HCT116 (cell line): ENCODE measurements at regions not wholly inside any gene's neighbourhood (a gene's known extent, or its start where the extent isn't known, plus 50 kb on each side); places are given as distances from the start of the nearest gene placed in this dataset.

ENCODE experiments used
- ATAC-seq: fragments of 200-7000 bp; cut with Tn5 transposase; 2 replicates; pipeline ENCODE4 v1.9.1; 2020; ENCODE audit warnings: mild to moderate bottlenecking, moderate library complexity
- BruUV-seq: library from RNA; stranded (reverse); fragments of 400-500 nt; replicated peaks from 2 replicates; lab custom pipeline; 2021; lab: Mats Ljungman, UMichigan
- CTCF ChIA-PET: fragments of 300-600 bp; sonication (Branson Sonifier 250); formaldehyde crosslinking; loops from one replicate; lab custom pipeline; 2021; ENCODE audit warnings: antibody characterized with exemption; lab: Charles Lee
- POLR2A ChIA-PET: fragments of 300-600, 350-600 bp; sonication (Branson Sonifier 250); formaldehyde crosslinking; loops from one replicate; lab custom pipeline; 2021; ENCODE audit warnings: antibody characterized with exemption; lab: Charles Lee
- RAD21 ChIA-PET, 2 experiments: fragments of 300-600 bp; sonication (Branson Sonifier 250); formaldehyde crosslinking; loops; one replicate each; lab custom pipeline; 2023; ENCODE audit warnings: low total read pairs in 2 of 2; ENCODE audit not compliant: uncharacterized antibody in 2 of 2, unreplicated experiment in 2 of 2, low non-redundant PET in 1 of 2; lab: Charles Lee
- DNase-seq: peaks from one replicate; pipeline ENCODE4 v3.0.0-alpha.2; 2010; ENCODE audit warnings: low read depth, low spot score
- H2AFZ ChIP-seq: fragments of 200-600 bp; shearing (Covaris generic), sonication (generic); 2 replicates; pipeline ENCODE4 v1.6.1; 2017; ENCODE audit warnings: low read depth, mixed run types, mixed read lengths, antibody characterized with exemption, low read length; ENCODE audit not compliant: poor library complexity, severe bottlenecking
- H3K27ac ChIP-seq: 2 replicates; pipeline ENCODE4 v1.5.1; 2012; ENCODE audit warnings: low read depth, low read length
- H3K27me3 ChIP-seq: fragments of 200-600 bp; sonication (generic); 2 replicates; pipeline ENCODE4 v1.6.1; 2016; ENCODE audit warnings: mixed run types, low read length, mixed read lengths; ENCODE audit not compliant: insufficient read depth
- H3K36me3 ChIP-seq, 2 experiments: fragments of 200-500 bp in 1 of 2; fragments of 200-600 bp in 1 of 2; sonication (Bioruptor generic) in 1 of 2; sonication (generic) in 1 of 2; 2 replicates each; pipeline versions ENCODE4 v1.5.1 to v1.6.1; 2014 to 2016; ENCODE audit warnings: low read length in 2 of 2, inconsistent platforms in 1 of 2, mixed read lengths in 1 of 2, mixed run types in 1 of 2; ENCODE audit not compliant: insufficient read depth in 2 of 2, control insufficient read depth in 1 of 2
- H3K4me1 ChIP-seq, 2 experiments: fragments of 200-600 bp in 1 of 2; sonication (generic) in 1 of 2; 2 replicates each; pipeline versions ENCODE4 v1.5.1 to v1.6.1; 2012 to 2017; ENCODE audit warnings: low read length in 2 of 2, inconsistent platforms in 1 of 2, mild to moderate bottlenecking in 1 of 2, mixed read lengths in 1 of 2, mixed run types in 1 of 2, moderate library complexity in 1 of 2; ENCODE audit not compliant: insufficient read depth in 2 of 2, control insufficient read depth in 1 of 2
- H3K4me2 ChIP-seq: fragments of 200-600 bp; sonication (generic); 2 replicates; pipeline ENCODE4 v1.6.1; 2017; ENCODE audit warnings: mixed run types, low read length, mixed read lengths
- H3K4me3 ChIP-seq, 2 experiments: fragments of 200-600 bp in 1 of 2; sonication (generic) in 1 of 2; replicated peaks in 1 of 2; 2 replicates each; pipeline ENCODE4 v1.5.1; 2011 to 2016; ENCODE audit warnings: low read length in 2 of 2, control low read depth in 1 of 2, low read depth in 1 of 2, mild to moderate bottlenecking in 1 of 2, mixed read lengths in 1 of 2, mixed run types in 1 of 2
- H3K79me2 ChIP-seq: fragments of 200-600 bp; sonication (generic); 2 replicates; pipeline ENCODE4 v1.6.1; 2017; ENCODE audit warnings: mild to moderate bottlenecking, mixed run types, low read length, moderate library complexity, mixed read lengths; ENCODE audit not compliant: insufficient read depth
- H3K9ac ChIP-seq: fragments of 200-600 bp; sonication (generic); 2 replicates; pipeline ENCODE4 v1.6.1; 2016; ENCODE audit warnings: low read length, mixed read lengths
- H3K9me2 ChIP-seq: fragments of 200-600 bp; sonication (generic), shearing (Covaris generic); 2 replicates; pipeline ENCODE4 v1.6.1; 2017; ENCODE audit warnings: mixed run types, mild to moderate bottlenecking, moderate library complexity; ENCODE audit not compliant: insufficient read depth
- H3K9me3 ChIP-seq, 2 experiments: fragments of 200-500 bp in 1 of 2; fragments of 200-600 bp in 1 of 2; sonication (Bioruptor generic) in 1 of 2; sonication (generic) in 1 of 2; 2 replicates each; pipeline ENCODE4 v1.6.1; 2014 to 2017; ENCODE audit warnings: low read length in 2 of 2, mixed read lengths in 2 of 2, inconsistent platforms in 1 of 2, low read depth in 1 of 2, mild to moderate bottlenecking in 1 of 2, mixed run types in 1 of 2, moderate library complexity in 1 of 2; ENCODE audit not compliant: control insufficient read depth in 1 of 2, insufficient read depth in 1 of 2
- H4K20me1 ChIP-seq: fragments of 200-600 bp; sonication (generic), shearing (Covaris generic); 2 replicates; pipeline ENCODE4 v1.6.1; 2017; ENCODE audit warnings: mixed run types, mild to moderate bottlenecking, moderate library complexity; ENCODE audit not compliant: insufficient read depth
- CBX3 ChIP-seq: IDR thresholded peaks from 2 replicates; pipeline ENCODE4 v1.6.1; 2012; ENCODE audit warnings: low read depth
- CEBPB ChIP-seq: IDR thresholded peaks from 2 replicates; pipeline ENCODE4 v1.6.1; 2012; ENCODE audit warnings: low read depth
- ELF1 ChIP-seq: IDR thresholded peaks from 2 replicates; pipeline ENCODE4 v1.6.1; 2012; ENCODE audit warnings: low read depth, borderline replicate concordance
- EZH2 ChIP-seq: fragments of 200-600 bp; sonication (generic); IDR thresholded peaks from 2 replicates; pipeline ENCODE4 v1.6.1; 2017; ENCODE audit warnings: antibody characterized with exemption, mixed run types
- EZH2phosphoT487 ChIP-seq: fragments of 200-600 bp; IDR thresholded peaks from 2 replicates; pipeline ENCODE4 v1.6.1; 2018; ENCODE audit warnings: antibody characterized with exemption, borderline replicate concordance
- FOSL1 ChIP-seq: IDR thresholded peaks from 2 replicates; pipeline ENCODE4 v1.6.1; 2012; ENCODE audit warnings: low read depth
- JUND ChIP-seq: IDR thresholded peaks from 2 replicates; pipeline ENCODE4 v1.6.1; 2012
- POLR2A ChIP-seq: IDR thresholded peaks from 2 replicates; pipeline ENCODE4 v1.7.0; 2011; ENCODE audit warnings: borderline replicate concordance; ENCODE audit not compliant: insufficient read depth, insufficient read length; ENCODE audit errors: extremely low read depth
- POLR2AphosphoS5 ChIP-seq: IDR thresholded peaks from 2 replicates; pipeline ENCODE4 v1.6.1; 2011; ENCODE audit warnings: mild to moderate bottlenecking, low read depth, low read length, moderate library complexity
- RAD21 ChIP-seq: IDR thresholded peaks from 2 replicates; pipeline ENCODE4 v1.6.1; 2012; ENCODE audit warnings: low read depth, mild to moderate bottlenecking
- SIN3A ChIP-seq: IDR thresholded peaks from 2 replicates; pipeline ENCODE4 v1.6.1; 2012; ENCODE audit warnings: low read depth
- SRF ChIP-seq: IDR thresholded peaks from 2 replicates; pipeline ENCODE4 v1.6.1; 2012; ENCODE audit warnings: low read depth
- TCF7L2 ChIP-seq: IDR thresholded peaks from 2 replicates; pipeline ENCODE4 v1.7.0; 2011; ENCODE audit warnings: borderline replicate concordance, inconsistent platforms; ENCODE audit not compliant: insufficient read depth, insufficient read length; ENCODE audit errors: extremely low read depth
- YY1 ChIP-seq: IDR thresholded peaks from 2 replicates; pipeline ENCODE4 v1.6.1; 2011; ENCODE audit warnings: low read length, low read depth, moderate library complexity, mild to moderate bottlenecking; ENCODE audit not compliant: insufficient replicate concordance; ENCODE audit errors: extremely low read depth
- ZNF274 ChIP-seq: fragments of 200-500 bp; sonication (Bioruptor generic); IDR thresholded peaks from 2 replicates; pipeline ENCODE4 v1.6.1; 2014; ENCODE audit warnings: mild to moderate bottlenecking, low read depth, low read length, inconsistent platforms
- intact Hi-C: fragments of 100-400 bp; cut with micrococcal nuclease; formaldehyde crosslinking; loops from 2 replicates; pipeline ENCODE4 v1.10.0; 2022
- TF ChIP-seq, protein P1 (sequence below): IDR thresholded peaks from 2 replicates; pipeline ENCODE4 v1.6.1; 2012
- TF ChIP-seq, protein P2 (sequence below): IDR thresholded peaks from 2 replicates; pipeline ENCODE4 v1.6.1; 2012
- TF ChIP-seq, protein P3 (sequence below): IDR thresholded peaks from 2 replicates; pipeline ENCODE4 v1.6.1; 2011; ENCODE audit warnings: mild to moderate bottlenecking, low read length, moderate library complexity; ENCODE audit not compliant: insufficient replicate concordance; ENCODE audit errors: extremely low read depth
- TF ChIP-seq, protein P4 (sequence below): IDR thresholded peaks from 2 replicates; pipeline ENCODE4 v1.6.1; 2012; ENCODE audit warnings: low read depth

DNA sequence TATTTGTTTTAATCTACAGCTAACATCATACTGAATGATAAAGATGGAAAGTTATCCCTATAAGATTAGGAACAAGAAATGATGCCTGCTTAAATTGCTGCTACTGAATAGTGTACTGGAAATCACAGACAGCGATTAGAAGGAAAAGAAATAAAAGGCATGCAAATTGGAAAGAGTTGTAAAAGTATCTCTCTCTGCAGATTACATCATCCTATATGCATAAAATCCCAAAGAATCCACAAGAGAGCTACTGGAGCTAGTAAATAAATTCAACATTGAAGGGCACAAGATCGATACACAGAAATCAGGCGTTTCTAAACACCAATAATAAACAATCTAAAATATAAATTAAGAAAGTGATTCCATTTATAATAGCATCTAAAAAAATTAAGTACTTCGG lies 75.3 kb upstream of the SIMC1 start:
- Histone ChIP-seq H3K4me1 (peaks cover 0 to 5% of the 10 kb centered on the region in 2 experiments; a peak in 1 of 4 replicates), H4K20me1 (no peaks in the 10 kb centered on the region)
- no peak for ATAC-seq
- TF ChIP-seq EZH2 (no peak), POLR2AphosphoS5 (no peak), FOSL1 (no peak), YY1 (no peak), RAD21 (no peak), SRF (no peak), POLR2A (no peak), TCF7L2 (no peak), EZH2phosphoT487 (no peak), CEBPB (no peak), SIN3A (no peak), ZNF274 (no peak), ELF1 (no peak), CBX3 (no peak), JUND (no peak)
- TF ChIP-seq, protein P1, sequence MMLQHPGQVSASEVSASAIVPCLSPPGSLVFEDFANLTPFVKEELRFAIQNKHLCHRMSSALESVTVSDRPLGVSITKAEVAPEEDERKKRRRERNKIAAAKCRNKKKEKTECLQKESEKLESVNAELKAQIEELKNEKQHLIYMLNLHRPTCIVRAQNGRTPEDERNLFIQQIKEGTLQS, result no peak
- TF ChIP-seq, protein P2, sequence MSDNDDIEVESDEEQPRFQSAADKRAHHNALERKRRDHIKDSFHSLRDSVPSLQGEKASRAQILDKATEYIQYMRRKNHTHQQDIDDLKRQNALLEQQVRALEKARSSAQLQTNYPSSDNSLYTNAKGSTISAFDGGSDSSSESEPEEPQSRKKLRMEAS, result no peak
- TF ChIP-seq, protein P3, sequence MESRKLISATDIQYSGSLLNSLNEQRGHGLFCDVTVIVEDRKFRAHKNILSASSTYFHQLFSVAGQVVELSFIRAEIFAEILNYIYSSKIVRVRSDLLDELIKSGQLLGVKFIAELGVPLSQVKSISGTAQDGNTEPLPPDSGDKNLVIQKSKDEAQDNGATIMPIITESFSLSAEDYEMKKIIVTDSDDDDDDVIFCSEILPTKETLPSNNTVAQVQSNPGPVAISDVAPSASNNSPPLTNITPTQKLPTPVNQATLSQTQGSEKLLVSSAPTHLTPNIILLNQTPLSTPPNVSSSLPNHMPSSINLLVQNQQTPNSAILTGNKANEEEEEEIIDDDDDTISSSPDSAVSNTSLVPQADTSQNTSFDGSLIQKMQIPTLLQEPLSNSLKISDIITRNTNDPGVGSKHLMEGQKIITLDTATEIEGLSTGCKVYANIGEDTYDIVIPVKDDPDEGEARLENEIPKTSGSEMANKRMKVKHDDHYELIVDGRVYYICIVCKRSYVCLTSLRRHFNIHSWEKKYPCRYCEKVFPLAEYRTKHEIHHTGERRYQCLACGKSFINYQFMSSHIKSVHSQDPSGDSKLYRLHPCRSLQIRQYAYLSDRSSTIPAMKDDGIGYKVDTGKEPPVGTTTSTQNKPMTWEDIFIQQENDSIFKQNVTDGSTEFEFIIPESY, result no peak
- TF ChIP-seq, protein P4, sequence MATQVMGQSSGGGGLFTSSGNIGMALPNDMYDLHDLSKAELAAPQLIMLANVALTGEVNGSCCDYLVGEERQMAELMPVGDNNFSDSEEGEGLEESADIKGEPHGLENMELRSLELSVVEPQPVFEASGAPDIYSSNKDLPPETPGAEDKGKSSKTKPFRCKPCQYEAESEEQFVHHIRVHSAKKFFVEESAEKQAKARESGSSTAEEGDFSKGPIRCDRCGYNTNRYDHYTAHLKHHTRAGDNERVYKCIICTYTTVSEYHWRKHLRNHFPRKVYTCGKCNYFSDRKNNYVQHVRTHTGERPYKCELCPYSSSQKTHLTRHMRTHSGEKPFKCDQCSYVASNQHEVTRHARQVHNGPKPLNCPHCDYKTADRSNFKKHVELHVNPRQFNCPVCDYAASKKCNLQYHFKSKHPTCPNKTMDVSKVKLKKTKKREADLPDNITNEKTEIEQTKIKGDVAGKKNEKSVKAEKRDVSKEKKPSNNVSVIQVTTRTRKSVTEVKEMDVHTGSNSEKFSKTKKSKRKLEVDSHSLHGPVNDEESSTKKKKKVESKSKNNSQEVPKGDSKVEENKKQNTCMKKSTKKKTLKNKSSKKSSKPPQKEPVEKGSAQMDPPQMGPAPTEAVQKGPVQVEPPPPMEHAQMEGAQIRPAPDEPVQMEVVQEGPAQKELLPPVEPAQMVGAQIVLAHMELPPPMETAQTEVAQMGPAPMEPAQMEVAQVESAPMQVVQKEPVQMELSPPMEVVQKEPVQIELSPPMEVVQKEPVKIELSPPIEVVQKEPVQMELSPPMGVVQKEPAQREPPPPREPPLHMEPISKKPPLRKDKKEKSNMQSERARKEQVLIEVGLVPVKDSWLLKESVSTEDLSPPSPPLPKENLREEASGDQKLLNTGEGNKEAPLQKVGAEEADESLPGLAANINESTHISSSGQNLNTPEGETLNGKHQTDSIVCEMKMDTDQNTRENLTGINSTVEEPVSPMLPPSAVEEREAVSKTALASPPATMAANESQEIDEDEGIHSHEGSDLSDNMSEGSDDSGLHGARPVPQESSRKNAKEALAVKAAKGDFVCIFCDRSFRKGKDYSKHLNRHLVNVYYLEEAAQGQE, result no peak
- TF ChIP-seq, all 23 proteins: peak for 0
- Histone ChIP-seq H3K4me3 (no peak overlapping the region), H3K27ac (no peak overlapping the region), H3K79me2 (no peaks in the 10 kb centered on the region), H2AFZ (no peak overlapping the region), H3K4me2 (no peak overlapping the region), H3K9ac (no peak overlapping the region), H3K9me3 (no peaks in the 10 kb centered on the region), H3K36me3 (no peaks in the 10 kb centered on the region), H3K27me3 (0 out of 2 replicates have a peak, but pooled peaks cover 3% of the 10 kb centered on the region), H3K9me2 (no peaks in the 10 kb centered on the region)
- BruUV-seq, result no TSS peak
- DNase-seq, result no peak
- ChIA-PET RAD21 (no interaction called here), POLR2A (no interaction called here), CTCF (no interaction called here)
- intact Hi-C loops, result no loop called here
